ENCODE measurements at regions not wholly inside any gene's neighbourhood (a gene's known extent, or its start where the extent isn't known, plus 50 kb on each side); places are given as distances from the start of the nearest gene placed in this dataset.

DNA sequence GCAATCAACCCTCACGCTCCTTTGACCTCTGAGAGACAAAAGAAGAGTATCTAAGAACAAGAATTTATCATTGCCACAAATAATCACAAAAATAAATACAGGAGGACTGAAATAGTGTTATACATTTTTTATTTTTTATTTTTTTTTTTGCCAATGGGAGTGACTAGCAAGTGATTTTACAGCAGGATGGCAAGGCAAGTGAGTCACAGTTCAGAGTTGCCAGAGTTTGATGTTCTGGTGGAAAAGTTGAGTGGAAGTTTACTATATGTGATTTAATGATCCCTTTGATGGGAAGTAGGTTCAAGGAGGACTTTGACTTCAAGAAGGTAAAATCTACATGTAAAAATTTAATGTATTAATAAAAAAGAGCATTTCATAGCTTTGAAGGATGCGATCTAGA, 2691.4 kb downstream of the PCDH9 start:
- TF ChIP-seq CTCF (conservative IDR thresholded peaks at IDR 0.05; ENCODE audit: low read length): no peak
- no peak for TF ChIP-seq EZH2phosphoT487 (IDR thresholded peaks at IDR 0.05; ENCODE audit: borderline replicate concordance)

All from Loucy (cell line).